ENCODE measurements at regions not wholly inside any gene's neighbourhood (a gene's known extent, or its start where the extent isn't known, plus 50 kb on each side); places are given as distances from the start of the nearest gene placed in this dataset.
"Not testable (repeated sequence)": the region's sequence is repeated elsewhere in the genome, so short reads cannot be mapped to it uniquely, and the experiment has no call there.

DNA sequence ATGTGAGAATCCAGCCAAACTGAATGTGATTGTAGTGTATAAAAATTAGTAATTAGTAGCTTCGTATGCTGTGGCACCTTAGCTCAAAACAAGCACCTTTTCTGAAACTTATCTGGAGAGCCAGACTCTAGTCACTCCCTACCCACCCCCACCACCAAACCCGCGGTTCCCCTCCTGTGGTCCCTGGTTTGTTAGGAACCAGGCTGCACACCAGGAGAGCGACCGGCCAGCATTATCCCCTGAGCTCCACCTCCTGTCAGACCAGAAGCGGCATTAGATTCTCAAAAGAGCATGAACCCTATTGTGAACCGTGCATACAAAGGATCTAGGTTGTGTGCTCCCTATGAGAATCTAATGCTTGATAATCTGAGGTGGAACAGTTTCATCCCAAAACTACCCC lies 498.6 kb downstream of the CHSY3 start:
- no peak for DNase-seq (ENCODE audit: low spot score)
- Histone ChIP-seq H3K9me2 (replicated peaks; ENCODE audit: insufficient read depth) (no peaks in the 10 kb centered on the region), H4K20me1 (ENCODE audit: insufficient read depth, poor library complexity, severe bottlenecking) (no peaks in the 10 kb centered on the region), H3K4me2 (no peak overlapping the region), H3K27ac (no peak overlapping the region), H3K4me1 (ENCODE audit: insufficient read depth) (no peaks in the 10 kb centered on the region), H3K36me3 (replicated peaks; ENCODE audit: insufficient read depth, low read depth) (no peaks in the 10 kb centered on the region), H3K4me3 (no peak overlapping the region), H2AFZ (no peak overlapping the region), H3K9me3 (ENCODE audit: low read depth) (no peaks in the 10 kb centered on the region), H3K79me2 (no peaks in the 10 kb centered on the region), H3K27me3 (no peaks in the 10 kb centered on the region)
- TF ChIP-seq EZH2 (IDR thresholded peaks at IDR 0.05; ENCODE audit: borderline replicate concordance) (no peak), CTCF (IDR thresholded peaks at IDR 0.05; ENCODE audit: poor library complexity) (no peak), EZH2phosphoT487 (IDR thresholded peaks at IDR 0.05; ENCODE audit: low read depth, severe bottlenecking, unreplicated experiment) (no peak)
- WGBS (ENCODE audit: low lambda C conversion rate, missing lambda C conversion rate) = 37% methylated on average over 6 of the region's 7 CpGs

DNA sequence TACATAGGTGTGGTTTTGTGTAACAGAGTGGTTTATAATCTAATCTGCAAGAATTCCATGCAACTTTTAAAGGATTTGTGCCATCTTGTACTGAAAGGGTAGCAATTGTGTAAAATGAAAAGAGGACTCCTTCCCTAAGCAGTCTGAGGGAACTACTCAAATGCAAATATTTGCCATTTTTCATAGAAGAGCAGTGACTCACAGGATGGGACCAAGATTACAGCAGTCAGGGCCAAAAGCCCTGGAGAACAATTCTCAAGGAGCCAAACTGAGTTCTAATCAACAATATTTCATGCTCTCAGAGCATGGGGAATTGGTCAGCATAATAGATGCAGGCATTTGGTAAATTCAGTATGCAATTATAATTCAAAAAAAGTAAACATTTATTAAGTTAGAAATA lies 495.8 kb downstream of the CHSY3 start:
- no peak overlapping the region for H3K4me2 ChIP-seq
- H3K27ac ChIP-seq = peak overlapping the region; percentile 13
- DNase-seq (ENCODE audit: low spot score) = peak; percentile 6
- H3K79me2 ChIP-seq = no peaks in the 10 kb centered on the region
- H3K27me3 ChIP-seq = no peaks in the 10 kb centered on the region
- H2AFZ ChIP-seq = no peak overlapping the region
- no peaks in the 10 kb centered on the region for H3K9me2 ChIP-seq (replicated peaks; ENCODE audit: insufficient read depth)
- no peaks in the 10 kb centered on the region for H4K20me1 ChIP-seq (ENCODE audit: insufficient read depth, poor library complexity, severe bottlenecking)
- H3K9me3 ChIP-seq (ENCODE audit: low read depth) = no peaks in the 10 kb centered on the region
- H3K4me1 ChIP-seq (ENCODE audit: insufficient read depth) = no peaks in the 10 kb centered on the region
- H3K36me3 ChIP-seq (replicated peaks; ENCODE audit: insufficient read depth, low read depth) = no peaks in the 10 kb centered on the region
- H3K4me3 ChIP-seq = no peak overlapping the region
- TF ChIP-seq EZH2phosphoT487 (IDR thresholded peaks at IDR 0.05; ENCODE audit: low read depth, severe bottlenecking, unreplicated experiment) (no peak), EZH2 (IDR thresholded peaks at IDR 0.05; ENCODE audit: borderline replicate concordance) (no peak), CTCF (IDR thresholded peaks at IDR 0.05; ENCODE audit: poor library complexity) (no peak)

- 83% methylated on average over 4 of the region's 4 CpGs for WGBS (ENCODE audit: low lambda C conversion rate, missing lambda C conversion rate)
These were observed 494.6 kb downstream of the CHSY3 start for GRCh38 chr5:130398825-130399224.

GRCh38 chr5:130397727-130398126 lies 493.5 kb downstream of the CHSY3 start:
- H3K9me2 ChIP-seq (replicated peaks; ENCODE audit: insufficient read depth); DNase-seq (ENCODE audit: low spot score); H3K4me3 ChIP-seq; H3K4me1 ChIP-seq (ENCODE audit: insufficient read depth); H3K9me3 ChIP-seq (ENCODE audit: low read depth); H3K27ac ChIP-seq; H3K79me2 ChIP-seq; H2AFZ ChIP-seq; H3K27me3 ChIP-seq; H3K4me2 ChIP-seq; H3K36me3 ChIP-seq (replicated peaks; ENCODE audit: insufficient read depth, low read depth); H4K20me1 ChIP-seq (ENCODE audit: insufficient read depth, poor library complexity, severe bottlenecking): not testable (repeated sequence)
- WGBS (ENCODE audit: low lambda C conversion rate, missing lambda C conversion rate) = 80% methylated on average over 1 of the region's 1 CpG

More at GRCh38 chr5:130398825-130399224, 494.6 kb downstream of the CHSY3 start:
- Histone ChIP-seq H3K4me2 (no peak overlapping the region), H3K9me3 (ENCODE audit: low read depth) (no peaks in the 10 kb centered on the region), H3K4me1 (ENCODE audit: insufficient read depth) (no peaks in the 10 kb centered on the region), H3K27ac (peak overlapping the region; percentile 36), H3K4me3 (no peak overlapping the region), H3K36me3 (replicated peaks; ENCODE audit: insufficient read depth, low read depth) (no peaks in the 10 kb centered on the region), H3K27me3 (no peaks in the 10 kb centered on the region), H4K20me1 (ENCODE audit: insufficient read depth, poor library complexity, severe bottlenecking) (no peaks in the 10 kb centered on the region), H2AFZ (no peak overlapping the region), H3K79me2 (no peaks in the 10 kb centered on the region), H3K9me2 (replicated peaks; ENCODE audit: insufficient read depth) (no peaks in the 10 kb centered on the region)
- peak; percentile 4 for DNase-seq (ENCODE audit: low spot score)
- no peak for TF ChIP-seq EZH2phosphoT487 (IDR thresholded peaks at IDR 0.05; ENCODE audit: low read depth, severe bottlenecking, unreplicated experiment)
- no peak for TF ChIP-seq EZH2 (IDR thresholded peaks at IDR 0.05; ENCODE audit: borderline replicate concordance)
- TF ChIP-seq CTCF (IDR thresholded peaks at IDR 0.05; ENCODE audit: poor library complexity) = no peak

Measured in hepatocyte (in vitro differentiated cells).